ENCODE measurements at regions not wholly inside any gene's neighbourhood (a gene's known extent, or its start where the extent isn't known, plus 50 kb on each side); places are given as distances from the start of the nearest gene placed in this dataset.

- no peaks in the 10 kb centered on the region for H3K36me3 Mint-ChIP-seq (ENCODE audit: low read depth)
- H3K27ac Mint-ChIP-seq: no peak overlapping the region
- POLR2A ChIA-PET: no interaction called here
- no peaks in the 10 kb centered on the region for H3K4me1 Mint-ChIP-seq (ENCODE audit: low read depth)
- CTCF ChIA-PET: no interaction called here
- ATAC-seq: no peak
- H3K27me3 Mint-ChIP-seq (ENCODE audit: low read depth): no peaks in the 10 kb centered on the region
- H3K4me3 Mint-ChIP-seq: no peak overlapping the region
- no peaks in the 10 kb centered on the region for H3K9me3 Mint-ChIP-seq (ENCODE audit: insufficient read depth)
- no peak for DNase-seq
Measured at GRCh38 chrX:14084466-14084865, 54.8 kb upstream of the GEMIN8 start.

GRCh38 chrX:14083783-14084182 lies 54.1 kb upstream of the GEMIN8 start:
- no peak overlapping the region for H3K4me3 Mint-ChIP-seq
- no peaks in the 10 kb centered on the region for H3K36me3 Mint-ChIP-seq (ENCODE audit: low read depth)
- no peak for ATAC-seq
- H3K27me3 Mint-ChIP-seq (ENCODE audit: low read depth): no peaks in the 10 kb centered on the region
- no peaks in the 10 kb centered on the region for H3K9me3 Mint-ChIP-seq (ENCODE audit: insufficient read depth)
- POLR2A ChIA-PET: no interaction called here
- no peaks in the 10 kb centered on the region for H3K4me1 Mint-ChIP-seq (ENCODE audit: low read depth)
- H3K27ac Mint-ChIP-seq: no peak overlapping the region
- no peak for DNase-seq
- CTCF ChIA-PET: no interaction called here

GRCh38 chrX:14079891-14080430 lies 50.3 kb upstream of the GEMIN8 start:
- Mint-ChIP-seq H3K36me3 (ENCODE audit: low read depth) (no peaks in the 10 kb centered on the region), H3K27ac (no peak overlapping the region), H3K27me3 (ENCODE audit: low read depth) (no peaks in the 10 kb centered on the region), H3K9me3 (ENCODE audit: insufficient read depth) (no peaks in the 10 kb centered on the region), H3K4me1 (ENCODE audit: low read depth) (no peaks in the 10 kb centered on the region), H3K4me3 (no peak overlapping the region)
- ChIA-PET POLR2A (no interaction called here), CTCF (no interaction called here)
- no peak for DNase-seq
- ATAC-seq: no peak
